ENCODE measurements at regions not wholly inside any gene's neighbourhood (a gene's known extent, or its start where the extent isn't known, plus 50 kb on each side); places are given as distances from the start of the nearest gene placed in this dataset.
"Not testable (repeated sequence)": the region's sequence is repeated elsewhere in the genome, so short reads cannot be mapped to it uniquely, and the experiment has no call there.

GRCh38 chr11:67847896-67848875, 155.7 kb downstream of the UNC93B1 start:
- H3K27me3 ChIP-seq (ENCODE audit: control insufficient read depth, insufficient read depth, low read length); H3K36me3 ChIP-seq (ENCODE audit: control insufficient read depth, insufficient read depth, low read length); FAIRE-seq: not testable (repeated sequence)
- peak; percentile 65 for DNase-seq (ENCODE audit: low read depth)
- H3K4me3 ChIP-seq (ENCODE audit: low read depth, low read length): peak overlapping the region; percentile 34
- TF ChIP-seq CTCF (IDR thresholded peaks at IDR 0.05; ENCODE audit: insufficient read depth, low read length, severe bottlenecking): peak; percentile 45

DNA sequence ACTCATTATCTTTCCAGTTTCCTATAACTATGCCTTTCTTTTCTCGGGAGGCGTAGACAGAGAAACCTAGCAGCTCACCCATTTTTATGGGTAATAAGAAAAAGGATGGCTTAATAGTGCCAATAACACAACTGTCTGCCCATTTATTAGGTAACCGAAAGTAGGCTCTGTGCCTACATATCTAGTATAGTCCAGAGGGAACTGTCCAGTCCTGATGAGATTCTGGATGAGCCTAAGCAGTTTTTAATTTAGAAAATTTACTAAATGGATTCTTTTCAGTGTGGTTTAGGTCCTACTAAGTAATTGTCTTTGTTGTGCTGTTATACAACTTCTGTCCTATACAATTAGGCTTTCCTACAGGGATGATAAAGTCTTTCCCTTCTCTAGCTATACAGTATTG, 157.6 kb downstream of the UNC93B1 start:
- not testable (repeated sequence) for H3K27me3 ChIP-seq (ENCODE audit: control insufficient read depth, insufficient read depth, low read length); DNase-seq (ENCODE audit: low read depth); H3K36me3 ChIP-seq (ENCODE audit: control insufficient read depth, insufficient read depth, low read length); FAIRE-seq; H3K4me3 ChIP-seq (ENCODE audit: low read depth, low read length)

DNA sequence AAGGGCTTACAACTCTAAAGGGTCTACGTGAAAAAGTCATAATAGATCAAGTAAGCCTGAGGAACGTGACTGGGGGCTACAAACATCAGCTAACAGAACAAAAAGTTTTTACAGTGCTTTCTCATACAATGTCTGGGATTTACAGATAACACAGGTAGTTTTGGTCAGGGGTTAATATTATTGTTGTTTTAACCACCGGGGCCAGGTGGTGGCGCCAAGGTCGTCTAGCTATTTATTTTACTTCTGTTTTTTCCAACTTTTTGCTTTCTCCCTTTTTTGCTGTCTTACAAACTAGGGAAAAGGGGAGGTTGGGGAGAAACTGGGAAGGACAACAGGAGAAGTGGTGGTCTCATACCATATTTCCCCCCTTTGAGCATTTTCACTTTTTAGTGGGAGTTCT, 158.6 kb downstream of the UNC93B1 start:
- H3K4me3 ChIP-seq (ENCODE audit: low read depth, low read length); H3K36me3 ChIP-seq (ENCODE audit: control insufficient read depth, insufficient read depth, low read length); FAIRE-seq; H3K27me3 ChIP-seq (ENCODE audit: control insufficient read depth, insufficient read depth, low read length); DNase-seq (ENCODE audit: low read depth): not testable (repeated sequence)

GRCh38 chr11:67840599-67840998, 163.3 kb downstream of the UNC93B1 start:
- H3K27me3 ChIP-seq (ENCODE audit: control insufficient read depth, insufficient read depth, low read length); H3K4me3 ChIP-seq (ENCODE audit: low read depth, low read length); FAIRE-seq; DNase-seq (ENCODE audit: low read depth); H3K36me3 ChIP-seq (ENCODE audit: control insufficient read depth, insufficient read depth, low read length): not testable (repeated sequence)

DNA sequence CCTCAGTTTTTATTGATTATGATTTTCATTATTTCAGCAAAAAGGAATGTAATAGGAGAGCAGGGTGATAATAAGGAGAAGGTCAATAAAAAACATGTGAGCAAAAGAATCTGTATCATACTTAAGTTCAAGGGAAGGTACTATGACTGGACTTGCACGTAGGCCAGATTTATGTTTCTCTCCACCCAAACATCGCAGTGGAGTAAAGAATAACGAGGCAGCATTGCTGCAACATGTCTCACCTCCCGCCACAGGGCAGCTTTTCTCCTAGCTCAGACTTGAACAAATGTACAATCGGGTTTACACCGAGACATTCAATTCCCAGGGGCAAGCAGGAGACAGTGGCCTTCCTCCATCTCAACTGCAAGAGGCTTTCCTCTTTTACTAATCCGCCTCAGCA, 155.7 kb upstream of the ALDH3B2 start:
- not testable (repeated sequence) for FAIRE-seq; H3K27me3 ChIP-seq (ENCODE audit: control insufficient read depth, insufficient read depth, low read length); H3K36me3 ChIP-seq (ENCODE audit: control insufficient read depth, insufficient read depth, low read length); H3K4me3 ChIP-seq (ENCODE audit: low read depth, low read length)
- DNase-seq (ENCODE audit: low read depth): peak; percentile 40

DNA sequence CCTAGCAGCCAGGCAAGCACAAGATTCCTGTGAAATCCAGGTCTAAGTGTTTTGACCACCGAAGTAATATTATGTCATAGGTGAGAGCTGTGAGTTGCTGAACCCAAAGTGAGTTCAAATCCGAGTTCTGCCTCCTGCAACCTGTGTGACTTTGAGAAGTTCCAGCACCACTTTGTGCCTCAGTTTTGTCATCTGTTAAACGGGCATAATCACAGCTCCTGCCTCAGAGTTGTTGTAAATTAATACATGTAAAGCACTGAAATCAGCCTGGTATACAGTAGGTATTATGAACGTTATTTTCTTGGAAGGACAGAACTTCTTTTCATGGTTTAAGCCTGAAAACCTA, 152.5 kb upstream of the ALDH3B2 start:
- FAIRE-seq; H3K4me3 ChIP-seq (ENCODE audit: low read depth, low read length); DNase-seq (ENCODE audit: low read depth); H3K27me3 ChIP-seq (ENCODE audit: control insufficient read depth, insufficient read depth, low read length); H3K36me3 ChIP-seq (ENCODE audit: control insufficient read depth, insufficient read depth, low read length): not testable (repeated sequence)

DNA sequence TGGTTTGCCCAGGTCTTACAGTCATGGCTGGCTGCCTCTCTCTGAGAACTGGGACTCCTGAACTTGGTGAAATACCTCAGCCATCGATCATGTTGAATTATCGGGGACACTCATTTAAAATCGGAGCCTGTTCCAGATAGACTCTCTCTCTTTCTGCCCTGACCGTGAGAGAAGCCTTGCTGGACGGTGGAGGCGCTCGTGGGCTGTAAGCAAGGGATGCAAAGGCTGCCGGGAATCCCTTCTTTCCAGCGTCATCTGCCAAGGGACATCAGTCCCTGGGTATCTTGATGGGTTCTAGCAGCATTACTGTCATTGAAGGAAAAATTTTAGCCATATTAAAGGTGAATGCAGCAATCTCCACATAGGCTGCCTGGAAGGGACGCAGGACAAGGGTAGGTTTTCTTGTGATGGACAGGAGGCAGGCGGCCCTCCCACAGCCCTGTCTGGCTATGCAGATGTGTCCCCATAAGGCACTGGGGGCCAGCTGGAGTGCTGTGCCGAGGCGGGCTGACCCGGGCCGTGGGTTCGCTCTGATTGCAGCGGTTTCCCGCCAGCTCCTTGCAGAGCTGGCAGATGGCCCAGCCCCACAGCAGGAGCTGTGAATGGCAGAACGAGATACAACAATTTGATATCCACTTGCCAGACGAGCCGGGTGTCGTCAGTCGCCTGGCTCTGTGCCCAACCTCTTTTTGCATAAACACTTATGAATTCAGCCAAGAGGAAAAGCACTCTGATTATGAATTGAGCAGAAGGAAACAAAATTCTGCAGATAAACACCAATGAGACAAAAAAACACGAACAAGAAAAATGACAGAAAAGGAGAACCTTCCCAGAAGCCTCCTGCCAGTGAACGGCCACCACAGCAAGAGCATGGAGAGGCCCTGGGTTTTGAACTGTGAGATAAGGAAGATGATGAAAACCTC, 151.9 kb upstream of the ALDH3B2 start:
- DNase-seq (ENCODE audit: low read depth); H3K4me3 ChIP-seq (ENCODE audit: low read depth, low read length); H3K27me3 ChIP-seq (ENCODE audit: control insufficient read depth, insufficient read depth, low read length); H3K36me3 ChIP-seq (ENCODE audit: control insufficient read depth, insufficient read depth, low read length); FAIRE-seq: not testable (repeated sequence)

DNA sequence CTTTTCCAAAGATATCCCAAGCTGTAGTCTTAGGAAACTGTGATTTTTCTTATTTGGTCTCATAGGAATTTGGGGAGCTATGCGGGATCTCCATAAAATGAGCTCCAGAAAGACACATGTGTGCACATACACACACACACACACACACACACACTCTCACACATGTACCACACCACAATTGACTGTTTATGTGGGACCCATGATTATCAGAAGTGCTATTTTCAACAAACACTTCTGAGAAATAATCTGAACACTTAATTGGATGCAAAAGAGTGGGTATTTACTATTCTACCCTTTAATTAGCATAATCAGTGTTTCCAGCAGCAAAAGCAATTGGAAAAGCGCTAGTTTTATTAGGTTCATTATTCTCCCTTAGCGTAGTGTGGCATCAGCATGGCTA, 150.4 kb upstream of the ALDH3B2 start:
- not testable (repeated sequence) for H3K4me3 ChIP-seq (ENCODE audit: low read depth, low read length); DNase-seq (ENCODE audit: low read depth); H3K36me3 ChIP-seq (ENCODE audit: control insufficient read depth, insufficient read depth, low read length); H3K27me3 ChIP-seq (ENCODE audit: control insufficient read depth, insufficient read depth, low read length); FAIRE-seq

DNA sequence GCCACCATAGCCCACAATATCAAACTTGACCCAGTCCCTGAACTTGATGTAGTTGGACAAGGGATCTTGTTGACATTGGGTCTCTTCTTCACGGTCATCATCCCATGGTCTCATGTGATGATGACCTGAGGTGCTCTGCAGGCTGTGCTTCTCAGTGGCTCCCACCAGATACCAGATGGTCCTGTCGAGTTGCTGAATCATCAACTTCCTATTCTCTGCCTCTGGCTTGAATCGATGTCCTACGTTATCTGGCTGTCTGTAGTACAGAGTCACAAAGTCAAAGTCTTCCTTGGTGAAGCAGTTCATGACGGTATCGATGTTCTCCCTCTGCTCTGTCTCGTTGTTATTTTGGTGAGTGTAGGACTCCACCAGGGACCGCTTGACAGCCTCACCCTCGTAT, 145.7 kb upstream of the ALDH3B2 start:
- TF ChIP-seq CTCF (IDR thresholded peaks at IDR 0.05; ENCODE audit: insufficient read depth, low read length, severe bottlenecking): no peak
- no peak for FAIRE-seq
- Histone ChIP-seq H3K36me3 (ENCODE audit: control insufficient read depth, insufficient read depth, low read length) (no peaks in the 10 kb centered on the region), H3K27me3 (ENCODE audit: control insufficient read depth, insufficient read depth, low read length) (no peaks in the 10 kb centered on the region), H3K4me3 (ENCODE audit: low read depth, low read length) (no peak overlapping the region)
- no peak for DNase-seq (ENCODE audit: low read depth)

DNA sequence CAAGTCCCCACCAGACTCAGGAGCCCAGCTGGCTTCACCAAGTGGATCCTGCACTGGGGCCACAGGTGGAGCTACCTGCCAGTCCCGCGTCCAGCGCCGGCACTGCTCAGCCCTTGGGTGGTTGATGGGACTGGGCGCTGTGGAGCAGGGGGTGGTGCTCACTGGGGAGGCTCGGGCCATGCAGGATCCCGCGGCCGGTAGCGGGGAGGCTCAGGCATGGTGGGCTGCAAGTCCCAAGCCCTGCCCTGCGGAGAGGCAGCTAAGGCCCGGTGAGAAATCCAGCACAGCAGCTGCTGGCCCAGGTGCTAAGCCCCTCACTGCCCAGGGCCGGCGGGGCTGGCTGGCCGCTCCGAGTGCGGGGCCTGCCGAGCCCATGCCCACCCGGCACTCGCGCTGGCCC, 143.1 kb upstream of the ALDH3B2 start:
- H3K4me3 ChIP-seq (ENCODE audit: low read depth, low read length); H3K27me3 ChIP-seq (ENCODE audit: control insufficient read depth, insufficient read depth, low read length); H3K36me3 ChIP-seq (ENCODE audit: control insufficient read depth, insufficient read depth, low read length); DNase-seq (ENCODE audit: low read depth); FAIRE-seq: not testable (repeated sequence)

DNA sequence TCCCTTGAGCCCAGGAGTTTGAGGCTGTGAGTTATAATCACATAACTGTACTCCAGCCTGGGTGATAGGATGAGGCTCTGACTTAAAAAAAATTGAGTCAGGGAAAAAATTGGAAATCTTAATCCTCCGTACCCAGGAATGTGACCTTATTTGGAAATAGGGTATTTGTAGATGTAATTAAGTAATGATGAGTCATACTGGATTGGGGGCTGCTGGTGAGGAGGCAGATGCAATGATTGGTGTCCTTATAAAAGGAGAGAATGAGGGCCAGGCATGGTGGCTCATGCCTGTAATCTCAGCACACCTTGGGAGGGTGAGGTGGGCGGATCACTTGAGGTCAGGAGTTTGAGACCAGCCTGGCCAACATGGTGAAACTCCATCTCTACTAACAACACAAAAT, 134.9 kb upstream of the ALDH3B2 start:
- not testable (repeated sequence) for FAIRE-seq; H3K27me3 ChIP-seq (ENCODE audit: control insufficient read depth, insufficient read depth, low read length); H3K4me3 ChIP-seq (ENCODE audit: low read depth, low read length); H3K36me3 ChIP-seq (ENCODE audit: control insufficient read depth, insufficient read depth, low read length)
- DNase-seq (ENCODE audit: low read depth): peak; percentile 47

DNA sequence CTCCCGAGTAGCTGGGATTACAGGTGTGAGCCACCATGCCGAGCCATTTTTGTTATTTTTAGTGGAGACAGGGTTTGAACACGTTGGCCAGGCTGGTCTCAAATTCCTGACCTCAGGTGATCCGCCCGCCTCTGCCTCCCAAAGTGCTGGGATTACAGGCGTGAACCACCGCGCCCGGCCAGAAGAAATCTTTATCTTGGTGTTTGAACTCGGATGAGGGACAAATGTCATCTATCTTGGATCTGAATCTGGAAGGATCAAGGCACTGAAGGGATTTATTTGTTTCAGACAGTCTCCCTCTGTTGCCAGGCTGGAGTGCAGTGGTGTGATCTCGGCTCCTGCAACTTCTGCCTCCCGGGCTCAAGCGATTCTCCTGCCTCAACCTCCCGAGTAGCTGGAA, 133.5 kb upstream of the ALDH3B2 start:
- not testable (repeated sequence) for FAIRE-seq; H3K27me3 ChIP-seq (ENCODE audit: control insufficient read depth, insufficient read depth, low read length); H3K36me3 ChIP-seq (ENCODE audit: control insufficient read depth, insufficient read depth, low read length); H3K4me3 ChIP-seq (ENCODE audit: low read depth, low read length); DNase-seq (ENCODE audit: low read depth)
